ENCODE measurements at regions not wholly inside any gene's neighbourhood (a gene's known extent, or its start where the extent isn't known, plus 50 kb on each side); places are given as distances from the start of the nearest gene placed in this dataset.
"Not testable (repeated sequence)": the region's sequence is repeated elsewhere in the genome, so short reads cannot be mapped to it uniquely, and the experiment has no call there.

DNA sequence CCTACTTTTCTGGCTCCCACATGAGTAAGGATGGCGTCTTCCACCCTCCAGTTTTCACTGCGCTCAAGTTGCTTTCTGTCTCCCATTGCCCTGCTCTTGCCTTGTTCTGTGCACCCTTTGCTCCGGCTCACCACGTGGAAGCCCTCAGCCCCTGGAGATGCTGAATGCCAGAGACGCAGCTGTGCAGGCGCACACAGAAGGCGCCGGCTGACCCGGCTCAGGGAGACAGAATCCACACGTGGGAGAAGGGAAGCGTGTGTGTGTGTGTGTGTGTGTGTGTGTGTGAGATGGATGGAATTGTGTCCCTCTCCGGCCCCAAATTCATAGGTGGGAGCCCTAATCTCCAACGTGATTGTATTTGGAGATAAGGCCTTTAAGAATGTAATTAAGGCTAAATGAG, 118.2 kb upstream of the ERRFI1 start:
- no peak for DNase-seq (ENCODE audit: low read depth in 2 of 2)

DNA sequence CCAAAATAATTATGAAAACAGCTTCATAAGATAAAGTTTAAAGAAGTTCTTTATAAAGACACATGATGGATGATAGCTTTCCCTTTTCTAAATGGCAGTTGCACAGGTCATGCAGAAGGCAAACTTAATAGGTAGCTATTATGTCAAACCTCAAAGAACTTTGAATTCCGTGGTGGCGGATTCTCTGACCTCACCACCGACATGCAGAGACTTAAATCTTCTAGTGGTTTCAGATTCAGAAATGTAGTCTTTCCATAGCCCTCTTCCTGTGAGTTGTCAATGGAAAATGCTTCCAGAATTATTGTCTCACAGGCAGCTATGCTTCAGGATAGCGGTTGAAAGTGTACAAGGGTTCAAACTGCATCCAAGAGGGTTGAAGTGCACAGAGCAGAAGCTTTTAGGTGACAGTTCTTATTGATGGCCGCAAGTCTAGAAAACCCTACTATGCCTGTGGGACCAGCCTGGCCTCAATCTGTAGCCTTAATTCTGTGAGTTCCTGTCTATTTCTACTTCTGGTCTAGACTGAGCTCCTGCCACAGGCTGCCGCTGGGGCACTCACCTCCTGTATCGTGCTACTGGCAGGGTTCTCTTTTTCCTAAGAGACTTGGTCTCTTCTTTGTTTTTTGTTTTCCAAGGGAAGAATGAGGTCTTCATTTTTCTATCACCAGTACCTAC, 117.0 kb upstream of the ERRFI1 start:
- DNase-seq (ENCODE audit: low read depth in 2 of 2), result no peak

GRCh38 chr1:8139941-8140340, 113.8 kb upstream of the ERRFI1 start:
- DNase-seq (ENCODE audit: low read depth in 2 of 2), result no peak

DNA sequence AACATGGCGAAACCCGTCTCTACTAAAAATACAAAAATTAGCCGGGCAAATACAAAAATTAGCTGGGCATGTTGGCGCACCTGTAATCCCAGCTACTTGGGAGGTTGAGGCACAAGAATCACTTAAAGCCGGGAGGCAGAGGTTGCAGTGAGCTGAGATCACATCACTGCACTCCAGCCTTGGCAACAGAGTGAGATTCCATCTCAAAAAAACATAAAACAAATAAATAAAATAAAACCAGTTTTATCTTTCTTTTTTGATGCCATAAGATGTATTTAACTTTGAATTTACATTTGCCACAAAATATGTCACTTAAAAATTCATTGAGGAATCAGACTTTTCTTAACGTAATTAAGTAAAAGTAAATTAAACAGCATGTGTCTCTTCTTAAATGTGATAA, 113.3 kb upstream of the ERRFI1 start:
- DNase-seq (ENCODE audit: low read depth in 2 of 2), result no peak

DNA sequence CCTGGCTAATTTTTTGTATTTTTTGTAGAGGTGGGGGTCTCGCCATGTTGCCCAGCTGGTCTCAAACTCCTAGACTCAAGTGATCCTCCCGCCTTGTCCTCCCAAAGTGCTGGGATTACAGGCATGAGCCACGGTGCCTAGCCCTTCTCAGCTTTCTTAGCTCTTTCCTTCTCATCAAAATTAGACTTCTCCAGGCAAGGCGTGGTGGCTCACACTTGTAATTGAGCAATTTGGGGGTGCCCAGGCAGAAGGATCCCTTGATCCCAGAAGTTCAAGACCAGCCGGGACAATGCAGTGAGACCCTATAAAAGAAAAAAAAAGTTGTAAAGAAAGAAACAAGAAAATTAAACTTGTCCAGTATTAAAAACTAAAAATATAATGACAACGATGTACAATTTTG, 112.6 kb upstream of the ERRFI1 start:
- no peak for DNase-seq (ENCODE audit: low read depth in 2 of 2)

DNA sequence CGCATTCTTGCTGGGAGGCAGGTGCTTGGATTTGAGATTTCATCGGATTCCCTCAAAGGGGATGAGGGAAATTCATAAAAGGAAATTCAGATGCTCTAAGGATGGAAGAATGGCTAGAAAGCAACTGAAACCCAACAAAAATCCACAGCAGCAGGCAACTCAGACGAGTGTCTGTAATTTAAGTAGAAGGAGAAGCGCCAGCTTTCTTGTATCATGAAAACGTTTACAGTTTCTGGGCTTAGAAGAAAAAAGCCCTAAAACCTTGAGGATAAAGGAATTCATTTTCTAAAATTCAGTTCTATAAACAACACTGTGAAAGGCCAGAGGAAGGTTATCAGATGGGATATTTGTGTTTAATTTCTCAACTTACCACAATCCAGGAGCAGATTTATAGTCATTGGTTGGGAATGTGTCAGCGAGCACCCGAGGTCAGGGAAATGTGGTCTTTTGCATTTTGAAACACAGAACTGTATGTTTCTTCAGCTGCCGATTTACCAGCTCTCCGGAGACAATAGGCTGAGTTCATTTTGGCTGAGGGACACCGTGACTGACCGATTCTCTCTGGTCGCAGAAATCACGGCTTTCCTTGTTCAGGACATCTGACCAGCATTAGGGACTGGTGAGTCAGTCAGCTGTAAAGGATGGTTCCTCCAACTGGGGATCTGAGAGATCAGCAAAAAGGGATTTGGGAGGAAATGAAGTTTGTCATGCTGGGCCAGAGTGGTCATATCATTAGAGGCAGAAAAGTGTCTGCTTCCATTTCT, 111.6 kb upstream of the ERRFI1 start:
- peak; percentile 74 to 97 for DNase-seq (ENCODE audit: low read depth in 2 of 2)

DNA sequence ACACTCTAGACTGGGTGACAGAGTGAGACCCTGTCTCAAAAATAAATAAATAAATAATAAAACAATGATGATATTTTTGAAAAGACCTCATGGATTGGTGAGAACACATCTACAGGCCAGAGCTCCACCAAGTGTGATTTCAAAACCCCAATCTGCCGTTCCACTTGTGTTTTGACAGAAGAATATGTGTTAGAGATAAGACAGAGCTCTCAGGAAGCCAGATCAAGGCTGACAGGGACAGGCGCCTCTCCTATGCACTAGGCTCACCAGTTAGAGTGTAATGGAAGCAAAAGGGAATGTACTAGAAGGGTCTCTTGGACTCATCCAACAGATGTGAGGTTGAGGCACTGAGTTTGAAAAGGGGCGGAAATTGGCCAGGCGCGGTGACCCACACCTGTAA, 110.7 kb upstream of the ERRFI1 start:
- no peak for DNase-seq (ENCODE audit: low read depth in 2 of 2)

DNA sequence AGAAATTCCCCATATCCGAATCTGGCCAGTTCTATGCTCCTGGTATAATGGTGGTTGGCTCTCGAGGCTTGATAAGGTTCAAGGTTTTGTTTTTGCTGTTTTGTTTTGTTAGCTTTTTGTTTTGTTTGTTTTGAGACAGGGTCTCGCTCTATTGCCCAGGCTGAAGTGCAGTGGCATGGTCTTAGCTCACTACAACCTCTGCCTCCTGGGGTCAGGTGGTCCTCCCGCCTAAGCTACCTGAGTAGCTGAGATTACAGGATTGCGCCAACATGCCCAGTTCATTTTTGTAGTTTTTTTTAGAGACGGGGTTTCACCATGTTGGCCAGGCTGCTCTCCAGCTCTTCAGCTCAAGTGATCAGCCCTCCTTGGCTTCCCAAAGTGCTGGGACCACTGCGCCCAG, 109.1 kb upstream of the ERRFI1 start:
- no peak for DNase-seq (ENCODE audit: low read depth in 2 of 2)

DNA sequence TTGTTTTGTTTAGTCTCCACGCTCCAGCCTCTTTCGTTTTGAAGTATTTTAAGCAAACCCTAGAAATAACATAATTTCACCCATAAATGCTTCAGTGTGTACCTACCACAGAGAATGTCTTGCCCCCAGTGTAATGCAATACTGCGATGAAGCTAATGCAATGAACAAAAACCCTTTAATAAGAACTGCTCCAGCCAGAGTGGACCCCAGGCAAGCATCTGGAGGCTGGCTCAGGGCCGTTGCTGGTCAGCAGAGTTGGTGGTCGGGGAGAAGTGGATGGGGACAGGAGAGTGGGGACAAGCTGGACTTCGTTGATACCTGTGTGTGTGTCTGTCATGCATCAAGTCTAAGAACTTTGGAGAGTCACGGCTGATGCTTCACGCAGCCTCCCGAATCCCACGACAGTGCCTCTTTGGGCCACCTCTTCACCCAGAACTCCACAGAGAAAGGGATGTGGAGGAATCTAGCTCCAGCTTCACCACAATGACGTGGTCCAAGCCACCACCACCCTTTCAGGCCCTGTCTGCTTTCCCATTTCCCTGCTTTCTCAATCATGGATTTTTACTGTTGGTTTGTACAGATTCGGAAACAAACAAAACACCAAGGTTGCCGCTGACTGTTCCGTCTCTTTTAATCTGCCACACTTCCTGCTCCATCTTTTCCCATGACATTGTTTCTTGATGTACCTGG, 108.6 kb upstream of the ERRFI1 start:
- no peak for DNase-seq (ENCODE audit: low read depth in 2 of 2)

DNA sequence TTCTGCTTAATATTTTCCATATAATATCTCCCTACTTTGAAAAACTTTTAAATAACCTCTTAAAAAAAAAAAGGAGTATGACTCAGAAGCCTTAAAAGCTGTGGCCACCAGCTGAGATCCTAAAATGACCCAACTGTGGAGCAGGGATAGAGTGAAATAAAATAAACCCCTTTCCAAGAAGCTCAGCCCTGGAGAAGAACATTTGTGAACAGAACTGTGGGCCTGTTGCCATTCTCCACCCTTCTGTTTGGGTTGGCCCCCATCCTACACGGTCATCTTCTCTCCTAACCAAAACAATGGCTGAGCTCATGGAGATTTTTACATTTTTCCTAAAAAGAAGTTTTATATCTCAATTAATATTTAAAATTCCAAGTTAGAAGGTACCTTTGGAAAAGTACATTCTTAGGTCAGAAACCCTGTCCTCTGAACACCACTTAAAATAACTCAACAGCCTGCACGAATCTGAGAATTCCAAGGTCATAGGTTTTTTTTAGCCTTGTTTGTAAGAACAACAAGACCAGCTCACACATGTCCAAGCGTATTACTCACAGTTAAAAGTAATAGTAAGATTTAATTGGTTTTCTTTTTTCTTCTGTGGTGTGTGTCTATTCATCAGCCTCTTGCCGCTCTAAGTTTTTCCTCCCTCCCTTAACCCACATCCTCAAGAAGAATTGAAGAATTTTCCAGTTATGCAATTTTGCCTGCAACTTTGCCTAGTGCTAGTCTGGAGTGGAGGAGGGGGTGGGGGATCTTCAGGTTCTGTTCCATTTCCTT, 107.7 kb upstream of the ERRFI1 start:
- DNase-seq (ENCODE audit: low read depth in 2 of 2), result peak; percentile 49 to 86

- no peak for DNase-seq (ENCODE audit: low read depth in 2 of 2)
Observed at GRCh38 chr1:8133190-8133589, 107.1 kb upstream of the ERRFI1 start.

GRCh38 chr1:8127171-8127641, 101.1 kb upstream of the ERRFI1 start:
- no peak for DNase-seq (ENCODE audit: low read depth in 2 of 2)

GRCh38 chr1:8122477-8123407, 96.6 kb upstream of the ERRFI1 start:
- DNase-seq (ENCODE audit: low read depth in 2 of 2), result peak in 1 of 2 donors; percentile 77

DNA sequence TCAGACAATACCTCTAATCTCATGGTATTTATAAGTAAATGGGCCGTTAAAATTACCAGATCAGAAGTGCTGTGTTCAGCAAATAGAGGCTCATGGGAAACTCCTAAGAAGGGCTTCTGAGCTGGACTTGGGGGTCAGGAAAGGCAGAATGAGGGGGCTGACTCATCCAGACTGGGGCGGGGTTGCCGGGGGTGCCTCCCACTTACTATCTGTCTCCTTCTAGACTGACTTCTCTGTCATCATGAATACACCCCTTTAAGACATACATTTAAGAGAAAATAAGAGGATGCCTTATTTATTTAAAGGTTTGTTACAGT, 96.0 kb upstream of the ERRFI1 start:
- peak in 1 of 2 donors; percentile 78 for DNase-seq (ENCODE audit: low read depth in 2 of 2)

DNA sequence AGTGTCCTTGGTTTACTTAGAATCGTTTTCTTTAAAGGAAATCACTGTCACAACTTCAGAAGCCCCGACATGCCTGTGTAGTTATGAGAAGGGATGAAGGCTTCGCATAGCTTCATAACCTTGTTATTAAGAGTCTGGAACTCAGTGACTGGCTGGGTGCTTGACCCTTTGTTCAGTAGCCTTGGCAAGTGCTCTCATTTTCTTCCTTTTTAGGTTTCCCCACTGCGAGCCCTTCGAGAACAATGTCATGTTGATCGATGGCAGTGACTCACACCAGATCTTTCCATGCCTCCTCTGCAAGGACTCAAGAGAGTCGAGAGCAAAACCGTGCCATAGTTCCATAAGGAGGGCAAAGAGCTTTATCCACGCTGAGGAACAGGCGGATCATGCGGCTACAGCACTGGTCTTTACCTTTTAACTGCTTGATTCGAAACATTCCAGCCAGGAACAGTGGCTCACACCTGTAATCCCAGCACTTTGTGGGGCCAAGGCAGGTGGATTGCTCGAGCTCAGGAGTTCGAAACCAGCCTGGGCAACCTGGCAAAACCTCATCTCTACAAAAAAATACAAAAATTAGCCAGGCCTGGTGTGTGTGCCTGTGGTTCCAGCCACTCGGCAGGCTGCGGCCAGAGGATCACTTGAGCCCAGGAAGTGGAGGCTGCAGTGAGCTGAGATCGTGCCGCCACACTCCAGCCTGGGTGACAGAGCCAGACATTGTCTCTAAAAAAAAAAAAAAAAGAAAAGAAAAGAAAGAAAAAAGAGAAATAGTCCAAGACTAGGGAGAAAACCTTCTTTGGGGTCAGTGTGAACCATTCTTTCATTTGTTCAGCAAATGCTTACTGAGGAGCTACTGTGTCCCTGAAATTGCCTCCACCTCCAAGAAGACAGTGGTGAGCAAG, 95.4 kb upstream of the ERRFI1 start:
- DNase-seq (ENCODE audit: low read depth in 2 of 2), result peak in 1 of 2 donors; percentile 97

- no peak for DNase-seq (ENCODE audit: low read depth in 2 of 2)
Observed at GRCh38 chr1:8120693-8121260, 94.7 kb upstream of the ERRFI1 start.

DNA sequence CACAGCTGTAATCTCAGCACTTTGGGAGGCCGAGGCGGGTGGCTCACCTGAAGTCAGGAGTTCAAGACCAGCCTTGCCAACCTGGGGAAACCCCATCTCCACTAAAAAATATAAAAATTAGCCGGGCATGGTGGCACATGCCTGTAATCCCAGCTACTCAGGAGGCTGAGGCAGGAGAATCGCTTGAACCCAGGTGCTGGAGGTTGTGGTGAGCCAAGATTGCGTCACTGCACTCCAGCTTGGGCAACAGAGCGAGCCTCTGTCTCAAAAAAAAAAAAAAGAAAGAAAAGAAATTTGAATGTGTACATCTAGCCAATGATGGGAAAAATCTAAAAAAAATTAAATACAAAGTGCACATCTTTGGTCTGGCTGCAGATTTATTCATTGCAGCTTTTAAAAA, 92.6 kb upstream of the ERRFI1 start:
- not testable (repeated sequence) for DNase-seq (ENCODE audit: low read depth in 2 of 2)

- no peak for DNase-seq (ENCODE audit: low read depth in 2 of 2)
Observed at GRCh38 chr1:8118031-8118451, 91.9 kb upstream of the ERRFI1 start.

DNA sequence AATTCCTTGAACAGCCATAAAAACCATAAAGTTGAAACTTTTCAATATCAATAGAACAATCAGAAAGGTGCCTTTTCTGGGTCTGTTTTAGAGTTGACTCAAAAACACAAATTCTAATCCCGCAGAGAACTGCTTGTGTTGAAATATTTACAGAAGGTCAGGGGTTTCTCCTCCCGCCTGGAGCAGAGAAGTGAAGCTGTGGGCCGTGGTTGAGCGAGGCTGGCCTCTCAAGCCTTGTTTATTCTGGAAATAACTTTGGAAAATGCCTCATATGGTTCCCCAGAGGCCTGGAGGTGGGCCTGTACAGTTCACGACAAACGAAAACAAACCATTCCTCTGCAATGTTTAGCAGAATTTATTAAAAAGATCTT, 90.8 kb upstream of the ERRFI1 start:
- DNase-seq (ENCODE audit: low read depth in 2 of 2), result peak; percentile 82 to 88

Measured in dermis microvascular lymphatic vessel endothelial cell (primary cell).